Left lung (tissue), 4 donors: ENCODE measurements at regions not wholly inside any gene's neighbourhood (a gene's known extent, or its start where the extent isn't known, plus 50 kb on each side); places are given as distances from the start of the nearest gene placed in this dataset.

ENCODE experiments used
- ATAC-seq: fragments of 200-7000 bp; cut with Tn5 transposase; one replicate; pipeline ENCODE4 v1.9.1; 2020; ENCODE audit warnings: moderate library complexity
- DNase-seq, 4 donors: peaks; one replicate each; pipeline ENCODE4 v3.0.0-alpha.2; 2013 to 2020
- H3K27ac ChIP-seq, 2 donors: fragments of 200-600 bp; sonication (generic) in 1 of 2; one replicate each; pipeline versions ENCODE4 v1.5.0 to v1.8.0; 2020 to 2021
- H3K27me3 ChIP-seq, 2 donors: fragments of 200-600 bp; sonication (generic) in 1 of 2; one replicate each; pipeline versions ENCODE4 v1.5.0 to v1.8.0; 2020 to 2021
- H3K36me3 ChIP-seq, 2 donors: fragments of 200-600 bp; sonication (generic) in 1 of 2; one replicate each; pipeline versions ENCODE4 v1.5.0 to v1.8.0; 2020 to 2021
- H3K4me1 ChIP-seq, 2 donors: fragments of 200-600 bp; one replicate each; pipeline ENCODE4 v1.8.0; 2021
- H3K4me3 ChIP-seq, 2 donors: fragments of 200-600 bp; sonication (generic) in 1 of 2; one replicate each; pipeline versions ENCODE4 v1.5.0 to v1.8.0; 2020 to 2021; ENCODE audit warnings: mild to moderate bottlenecking in 1 of 2
- H3K9me3 ChIP-seq, 2 donors: fragments of 200-600 bp; sonication (generic) in 1 of 2; one replicate each; pipeline versions ENCODE4 v1.5.0 to v1.8.0; 2020 to 2021
- CTCF ChIP-seq, 2 donors: fragments of 200-600 bp; sonication (generic) in 1 of 2; IDR thresholded peaks; one replicate each; pipeline versions ENCODE4 v1.5.0 to v1.8.0; 2021; ENCODE audit warnings: antibody characterized with exemption in 2 of 2
- intact Hi-C, 2 donors: fragments of 100-400 bp; cut with DNase I; formaldehyde crosslinking; loops; one replicate each; pipeline versions ENCODE4 v1.11.2 to v1.14.2; 2022
- donor health status: DM: no; HTN: yes; CAD: no.
- donor health status: DM: no; HTN: no; CAD: no.

DNA sequence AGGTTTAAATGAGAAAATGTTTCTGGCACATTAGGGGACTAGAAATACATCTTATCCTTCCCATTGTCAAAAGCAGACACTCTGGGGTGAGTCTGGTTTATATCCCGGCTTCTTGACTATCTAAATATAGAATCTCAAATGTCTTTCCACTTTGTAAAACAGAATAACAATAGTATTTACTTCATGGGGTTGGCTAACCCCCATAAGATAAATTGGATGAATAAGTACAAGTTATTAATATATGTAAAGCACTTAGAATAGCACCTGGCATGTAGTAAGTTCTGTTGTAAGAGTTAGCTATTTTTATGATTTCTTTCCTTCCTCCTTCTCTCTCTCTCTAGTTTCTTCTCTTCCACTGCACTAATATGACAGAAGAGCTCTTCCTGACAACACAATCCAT, 499.1 kb downstream of the INSC start:
- DNase-seq = no peak
- Histone ChIP-seq H3K36me3 (no peaks in the 10 kb centered on the region), H3K27ac (no peak overlapping the region), H3K9me3 (no peaks in the 10 kb centered on the region), H3K27me3 (no peaks in the 10 kb centered on the region), H3K4me1 (no peaks in the 10 kb centered on the region), H3K4me3 (no peak overlapping the region)
- TF ChIP-seq CTCF (IDR thresholded peaks at IDR 0.05) = no peak
- intact Hi-C loops = no loop called here
- ATAC-seq = no peak

GRCh38 chr11:15615398-15616096, 500.8 kb downstream of the INSC start:
- Histone ChIP-seq H3K27me3 (no peaks in the 10 kb centered on the region), H3K36me3 (no peaks in the 10 kb centered on the region), H3K4me3 (no peak overlapping the region), H3K9me3 (no peaks in the 10 kb centered on the region), H3K4me1 (no peaks in the 10 kb centered on the region), H3K27ac (no peak overlapping the region)
- DNase-seq (no peak), ATAC-seq (no peak)
- intact Hi-C loops = no loop called here
- no peak for TF ChIP-seq CTCF (IDR thresholded peaks at IDR 0.05)

DNA sequence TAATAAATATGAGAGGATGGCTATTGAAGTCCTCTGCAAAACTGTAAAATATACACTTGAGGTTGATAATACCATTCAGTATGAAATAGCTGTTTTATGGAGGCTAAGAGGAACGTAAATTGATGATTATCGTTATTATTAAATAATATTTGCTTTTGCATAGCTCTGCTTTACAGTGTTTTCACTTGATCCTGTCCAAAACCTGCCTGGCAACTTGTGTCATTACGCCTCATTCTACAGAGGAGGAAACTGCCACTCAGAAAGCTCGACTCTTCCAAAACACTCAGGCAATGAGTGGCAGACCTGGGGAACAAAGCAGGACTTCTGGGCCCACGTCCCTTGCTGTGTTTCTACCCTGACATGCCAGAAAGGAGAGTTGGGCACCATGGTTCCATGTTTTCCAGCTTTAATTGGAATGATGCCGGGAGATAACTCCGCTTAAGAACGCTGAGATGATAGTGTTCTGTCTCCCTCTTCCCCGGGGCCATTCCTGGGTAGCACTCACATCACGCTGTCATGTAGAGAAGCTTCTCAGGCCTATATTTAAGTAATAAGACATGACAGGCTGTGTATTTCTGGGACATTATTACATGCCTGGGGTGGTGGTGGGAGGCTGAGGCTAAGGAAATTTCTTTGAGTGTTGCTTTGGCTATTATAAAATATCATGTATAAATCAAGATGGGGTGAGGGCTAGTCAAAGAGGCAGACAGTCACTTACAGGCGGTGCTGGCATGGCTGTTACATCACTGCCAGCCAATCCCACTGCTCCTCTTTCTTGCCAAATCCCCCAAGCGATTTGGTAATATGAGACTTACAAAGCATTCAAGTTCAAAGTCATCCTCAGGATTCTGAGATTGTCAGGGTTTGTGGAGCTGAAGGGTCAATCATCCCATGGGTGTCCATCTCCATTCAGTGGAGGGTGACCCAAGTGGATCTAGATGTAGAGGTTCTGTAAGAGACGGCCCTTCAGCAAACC, 501.7 kb downstream of the INSC start:
- Histone ChIP-seq H3K4me1 (no peaks in the 10 kb centered on the region), H3K27me3 (no peaks in the 10 kb centered on the region), H3K9me3 (no peaks in the 10 kb centered on the region), H3K4me3 (no peak overlapping the region), H3K36me3 (no peaks in the 10 kb centered on the region), H3K27ac (no peak overlapping the region)
- TF ChIP-seq CTCF (IDR thresholded peaks at IDR 0.05) = no peak
- DNase-seq = no peak
- no peak for ATAC-seq
- intact Hi-C loops = no loop called here

DNA sequence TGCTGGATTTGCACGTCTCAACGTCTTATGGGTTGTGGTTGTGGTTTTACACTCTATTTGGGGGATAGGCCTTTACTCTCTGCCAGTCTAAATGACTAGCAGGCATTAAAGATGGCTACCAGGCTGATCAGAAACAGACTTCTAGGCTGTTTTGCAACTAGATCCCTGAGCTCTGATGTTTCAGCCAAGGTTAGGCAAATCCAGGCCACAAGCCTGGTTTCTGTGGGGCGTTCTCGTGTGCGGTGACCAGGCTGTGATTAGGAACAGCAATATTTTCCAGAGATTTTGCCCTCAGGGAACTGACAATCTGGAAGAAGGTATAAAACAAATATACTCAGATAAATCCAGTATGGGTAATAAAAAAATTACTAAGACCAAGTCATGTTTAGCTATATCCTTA, 502.4 kb downstream of the INSC start:
- H3K4me1 ChIP-seq = no peaks in the 10 kb centered on the region
- H3K4me3 ChIP-seq = no peak overlapping the region
- no peaks in the 10 kb centered on the region for H3K27me3 ChIP-seq
- H3K27ac ChIP-seq = no peak overlapping the region
- intact Hi-C loops = no loop called here
- H3K9me3 ChIP-seq = no peaks in the 10 kb centered on the region
- DNase-seq (no peak), ATAC-seq (no peak)
- H3K36me3 ChIP-seq = no peaks in the 10 kb centered on the region
- TF ChIP-seq CTCF (IDR thresholded peaks at IDR 0.05) = no peak

- Histone ChIP-seq H3K36me3 (no peaks in the 10 kb centered on the region), H3K4me1 (no peaks in the 10 kb centered on the region), H3K27me3 (no peaks in the 10 kb centered on the region), H3K27ac (no peak overlapping the region), H3K4me3 (no peak overlapping the region), H3K9me3 (no peaks in the 10 kb centered on the region)
- TF ChIP-seq CTCF (IDR thresholded peaks at IDR 0.05) = no peak
- intact Hi-C loops = no loop called here
- no peak for ATAC-seq
- DNase-seq = no peak
These were observed 503.9 kb downstream of the INSC start for GRCh38 chr11:15618583-15619032.
